Chondrocyte (in vitro differentiated cells): ENCODE measurements at regions not wholly inside any gene's neighbourhood (a gene's known extent, or its start where the extent isn't known, plus 50 kb on each side); places are given as distances from the start of the nearest gene placed in this dataset.

ENCODE experiments used
- DNase-seq: peaks from one replicate; pipeline ENCODE4 v3.0.0; 2021; ENCODE audit warnings: mixed read lengths, low spot score
- H3K27ac Mint-ChIP-seq: one replicate; pipeline ENCODE4 v1.8.0; 2021; ENCODE audit warnings: mild to moderate bottlenecking, moderate library complexity, mixed read lengths; ENCODE audit not compliant: unreplicated experiment
- H3K27me3 Mint-ChIP-seq: 2 replicates; pipeline ENCODE4 v1.8.0; 2021; ENCODE audit warnings: low read depth, mixed read lengths
- H3K36me3 Mint-ChIP-seq: 2 replicates; pipeline ENCODE4 v1.8.0; 2021; ENCODE audit warnings: low read depth, mixed read lengths
- H3K4me1 Mint-ChIP-seq: 2 replicates; pipeline ENCODE4 v1.8.0; 2021; ENCODE audit warnings: low read depth, mild to moderate bottlenecking, mixed read lengths
- H3K4me3 Mint-ChIP-seq: one replicate; pipeline ENCODE4 v1.8.0; 2021; ENCODE audit warnings: mild to moderate bottlenecking, moderate library complexity, mixed read lengths; ENCODE audit not compliant: unreplicated experiment
- H3K9me3 Mint-ChIP-seq: 2 replicates; pipeline ENCODE4 v1.8.0; 2021; ENCODE audit warnings: low read depth, mixed read lengths
- TF ChIP-seq, protein P1 (sequence below): fragments of 200-600 bp; sonication (generic); IDR thresholded peaks from 2 replicates; pipeline ENCODE4 v1.5.0; 2021; ENCODE audit warnings: antibody characterized with exemption, mild to moderate bottlenecking, moderate library complexity

- Mint-ChIP-seq H3K36me3 (peaks cover 4% of the 10 kb centered on the region), H3K27me3 (no peaks in the 10 kb centered on the region), H3K4me3 (no peak overlapping the region), H3K4me1 (peaks cover 5% of the 10 kb centered on the region), H3K27ac (no peak overlapping the region), H3K9me3 (peaks cover 11% of the 10 kb centered on the region)
- DNase-seq: no peak
- TF ChIP-seq, protein P1, sequence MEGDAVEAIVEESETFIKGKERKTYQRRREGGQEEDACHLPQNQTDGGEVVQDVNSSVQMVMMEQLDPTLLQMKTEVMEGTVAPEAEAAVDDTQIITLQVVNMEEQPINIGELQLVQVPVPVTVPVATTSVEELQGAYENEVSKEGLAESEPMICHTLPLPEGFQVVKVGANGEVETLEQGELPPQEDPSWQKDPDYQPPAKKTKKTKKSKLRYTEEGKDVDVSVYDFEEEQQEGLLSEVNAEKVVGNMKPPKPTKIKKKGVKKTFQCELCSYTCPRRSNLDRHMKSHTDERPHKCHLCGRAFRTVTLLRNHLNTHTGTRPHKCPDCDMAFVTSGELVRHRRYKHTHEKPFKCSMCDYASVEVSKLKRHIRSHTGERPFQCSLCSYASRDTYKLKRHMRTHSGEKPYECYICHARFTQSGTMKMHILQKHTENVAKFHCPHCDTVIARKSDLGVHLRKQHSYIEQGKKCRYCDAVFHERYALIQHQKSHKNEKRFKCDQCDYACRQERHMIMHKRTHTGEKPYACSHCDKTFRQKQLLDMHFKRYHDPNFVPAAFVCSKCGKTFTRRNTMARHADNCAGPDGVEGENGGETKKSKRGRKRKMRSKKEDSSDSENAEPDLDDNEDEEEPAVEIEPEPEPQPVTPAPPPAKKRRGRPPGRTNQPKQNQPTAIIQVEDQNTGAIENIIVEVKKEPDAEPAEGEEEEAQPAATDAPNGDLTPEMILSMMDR: no peak
Observed at GRCh38 chr6:141701732-141702131, 431.0 kb upstream of the GJE1 start.

- no peak overlapping the region for H3K27ac Mint-ChIP-seq
- TF ChIP-seq, protein P1: no peak
- H3K27me3 Mint-ChIP-seq: no peaks in the 10 kb centered on the region
- H3K36me3 Mint-ChIP-seq: peaks cover 4% of the 10 kb centered on the region
- DNase-seq: no peak
- peaks cover 5% of the 10 kb centered on the region for H3K4me1 Mint-ChIP-seq
- H3K9me3 Mint-ChIP-seq: peaks cover 14% of the 10 kb centered on the region
- no peak overlapping the region for H3K4me3 Mint-ChIP-seq
Observed at GRCh38 chr6:141700819-141701218, 431.9 kb upstream of the GJE1 start.

DNA sequence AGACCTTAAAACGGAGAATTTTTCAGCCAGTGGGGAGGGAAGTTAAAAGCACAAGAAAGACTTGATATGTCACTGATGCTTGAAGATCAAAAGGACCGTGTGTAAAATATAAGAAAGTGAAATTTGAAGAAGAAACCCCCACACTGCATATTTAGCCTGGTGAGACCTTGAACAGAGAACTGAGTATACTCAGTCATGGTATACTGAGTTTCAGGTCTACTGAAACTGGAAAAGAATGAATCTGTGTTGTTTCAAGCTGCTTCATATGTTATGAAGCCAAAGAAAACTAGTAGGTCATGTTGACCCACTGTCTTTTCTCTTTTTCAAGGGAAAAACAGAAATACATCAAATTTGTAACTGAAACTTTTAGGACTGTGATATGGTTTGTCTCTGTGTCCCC, 443.8 kb upstream of the GJE1 start:
- Mint-ChIP-seq H3K36me3 (no peaks in the 10 kb centered on the region), H3K4me3 (no peak overlapping the region), H3K27ac (no peak overlapping the region), H3K4me1 (no peaks in the 10 kb centered on the region), H3K9me3 (peaks cover 4% of the 10 kb centered on the region), H3K27me3 (no peaks in the 10 kb centered on the region)
- DNase-seq: no peak
- TF ChIP-seq, protein P1: no peak

GRCh38 chr6:141685416-141685815, 447.3 kb upstream of the GJE1 start:
- H3K4me1 Mint-ChIP-seq: no peaks in the 10 kb centered on the region
- DNase-seq: no peak
- H3K4me3 Mint-ChIP-seq: no peak overlapping the region
- no peaks in the 10 kb centered on the region for H3K27me3 Mint-ChIP-seq
- no peak overlapping the region for H3K27ac Mint-ChIP-seq
- TF ChIP-seq, protein P1: no peak
- H3K9me3 Mint-ChIP-seq: no peaks in the 10 kb centered on the region
- no peaks in the 10 kb centered on the region for H3K36me3 Mint-ChIP-seq

GRCh38 chr6:141682391-141682790, 450.3 kb upstream of the GJE1 start:
- DNase-seq: no peak
- H3K4me3 Mint-ChIP-seq: no peak overlapping the region
- no peaks in the 10 kb centered on the region for H3K9me3 Mint-ChIP-seq
- no peaks in the 10 kb centered on the region for H3K36me3 Mint-ChIP-seq
- H3K27ac Mint-ChIP-seq: no peak overlapping the region
- TF ChIP-seq, protein P1: no peak
- H3K4me1 Mint-ChIP-seq: no peaks in the 10 kb centered on the region
- no peaks in the 10 kb centered on the region for H3K27me3 Mint-ChIP-seq
